ENCODE measurements at regions not wholly inside any gene's neighbourhood (a gene's known extent, or its start where the extent isn't known, plus 50 kb on each side); places are given as distances from the start of the nearest gene placed in this dataset.

- no peaks in the 10 kb centered on the region for H3K9me3 ChIP-seq (ENCODE audit: control insufficient read depth, low read depth, low read length)
- no peak overlapping the region for H3K27ac ChIP-seq (ENCODE audit: low read length)
- H3K4me1 ChIP-seq (ENCODE audit: control insufficient read depth, insufficient read depth, low read length): no peaks in the 10 kb centered on the region
- no peaks in the 10 kb centered on the region for H3K36me3 ChIP-seq (ENCODE audit: control insufficient read depth, insufficient read depth, low read length)
- no peak overlapping the region for H3K4me3 ChIP-seq (ENCODE audit: low read length)
- no peak for DNase-seq
- no peaks in the 10 kb centered on the region for H3K27me3 ChIP-seq (ENCODE audit: control insufficient read depth, insufficient read depth, low read length)
- 100% methylated on average over 1 of the region's 2 CpGs for WGBS (ENCODE audit: insufficient coverage, low lambda C conversion rate)
These were observed 652.6 kb upstream of the WWC1 start for GRCh38 chr5:167638816-167639215.

DNA sequence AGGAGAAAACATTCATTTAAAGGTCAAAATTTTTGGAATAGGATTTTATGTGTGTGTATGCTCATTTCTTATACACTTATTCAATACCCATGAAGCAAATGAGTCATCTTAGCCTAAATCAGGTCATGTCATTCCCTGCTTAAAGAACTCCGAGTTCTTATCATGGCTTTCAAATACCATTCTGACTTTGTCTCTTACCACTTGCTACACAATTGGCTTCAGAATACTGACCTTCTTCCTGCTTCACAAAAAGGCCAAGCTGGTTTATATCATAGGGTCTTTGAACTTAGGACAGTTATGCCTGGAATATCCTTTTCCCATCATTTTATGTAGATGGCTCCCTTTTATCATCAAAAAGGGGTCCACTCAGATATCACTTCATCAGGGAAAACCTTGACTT is 652.2 kb upstream of the WWC1 start:
- no peak for DNase-seq
- H3K9me3 ChIP-seq (ENCODE audit: control insufficient read depth, low read depth, low read length): no peaks in the 10 kb centered on the region
- H3K27ac ChIP-seq (ENCODE audit: low read length): no peak overlapping the region
- no peak overlapping the region for H3K4me3 ChIP-seq (ENCODE audit: low read length)
- no peaks in the 10 kb centered on the region for H3K4me1 ChIP-seq (ENCODE audit: control insufficient read depth, insufficient read depth, low read length)
- H3K27me3 ChIP-seq (ENCODE audit: control insufficient read depth, insufficient read depth, low read length): no peaks in the 10 kb centered on the region
- no peaks in the 10 kb centered on the region for H3K36me3 ChIP-seq (ENCODE audit: control insufficient read depth, insufficient read depth, low read length)
- no CpG with 5 or more reads among the region's 1 CpG for WGBS (ENCODE audit: insufficient coverage, low lambda C conversion rate)

GRCh38 chr5:167639766-167640165 is 651.7 kb upstream of the WWC1 start:
- no peaks in the 10 kb centered on the region for H3K36me3 ChIP-seq (ENCODE audit: control insufficient read depth, insufficient read depth, low read length)
- no peak overlapping the region for H3K4me3 ChIP-seq (ENCODE audit: low read length)
- H3K27ac ChIP-seq (ENCODE audit: low read length): no peak overlapping the region
- no peaks in the 10 kb centered on the region for H3K27me3 ChIP-seq (ENCODE audit: control insufficient read depth, insufficient read depth, low read length)
- H3K4me1 ChIP-seq (ENCODE audit: control insufficient read depth, insufficient read depth, low read length): no peaks in the 10 kb centered on the region
- DNase-seq: no peak
- no peaks in the 10 kb centered on the region for H3K9me3 ChIP-seq (ENCODE audit: control insufficient read depth, low read depth, low read length)

DNA sequence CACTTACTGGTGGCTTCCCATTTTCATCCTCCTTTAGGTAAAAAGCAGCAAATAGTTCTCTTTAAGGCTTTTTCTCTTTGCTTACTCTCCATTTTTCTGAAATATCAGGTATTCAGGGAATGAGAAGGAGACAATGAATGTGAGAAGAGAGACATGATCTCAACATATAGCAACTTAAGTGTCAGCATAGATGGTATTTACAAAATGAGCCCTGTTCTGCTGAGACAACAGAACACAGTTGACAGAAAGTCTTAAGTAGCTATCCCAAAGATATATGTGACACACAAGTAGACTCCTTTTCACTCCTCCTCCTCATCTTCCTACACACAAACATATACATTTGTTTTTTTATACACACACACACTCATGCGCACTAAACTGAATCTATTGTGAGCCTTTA is 649.3 kb upstream of the WWC1 start:
- WGBS (ENCODE audit: insufficient coverage, low lambda C conversion rate): 89% methylated on average over 1 of the region's 1 CpG
- Histone ChIP-seq H3K4me3 (ENCODE audit: low read length) (no peak overlapping the region), H3K9me3 (ENCODE audit: control insufficient read depth, low read depth, low read length) (no peaks in the 10 kb centered on the region), H3K4me1 (ENCODE audit: control insufficient read depth, insufficient read depth, low read length) (no peaks in the 10 kb centered on the region), H3K36me3 (ENCODE audit: control insufficient read depth, insufficient read depth, low read length) (no peaks in the 10 kb centered on the region), H3K27me3 (ENCODE audit: control insufficient read depth, insufficient read depth, low read length) (no peaks in the 10 kb centered on the region), H3K27ac (ENCODE audit: low read length) (no peak overlapping the region)
- no peak for DNase-seq

- Histone ChIP-seq H3K36me3 (ENCODE audit: control insufficient read depth, insufficient read depth, low read length) (no peaks in the 10 kb centered on the region), H3K27me3 (ENCODE audit: control insufficient read depth, insufficient read depth, low read length) (no peaks in the 10 kb centered on the region), H3K27ac (ENCODE audit: low read length) (no peak overlapping the region)
These were observed 648.5 kb upstream of the WWC1 start for GRCh38 chr5:167642779-167643517.

GRCh38 chr5:167643631-167644280 is 647.7 kb upstream of the WWC1 start:
- WGBS (ENCODE audit: insufficient coverage, low lambda C conversion rate): 100% methylated on average over 2 of the region's 3 CpGs
- Histone ChIP-seq H3K9me3 (ENCODE audit: control insufficient read depth, low read depth, low read length) (no peaks in the 10 kb centered on the region), H3K4me3 (ENCODE audit: low read length) (no peak overlapping the region), H3K27ac (ENCODE audit: low read length) (no peak overlapping the region), H3K36me3 (ENCODE audit: control insufficient read depth, insufficient read depth, low read length) (no peaks in the 10 kb centered on the region), H3K27me3 (ENCODE audit: control insufficient read depth, insufficient read depth, low read length) (no peaks in the 10 kb centered on the region), H3K4me1 (ENCODE audit: control insufficient read depth, insufficient read depth, low read length) (no peaks in the 10 kb centered on the region)
- no peak for DNase-seq

More at GRCh38 chr5:167642779-167643517, 648.5 kb upstream of the WWC1 start:
- 87% methylated on average over 6 of the region's 9 CpGs for WGBS (ENCODE audit: insufficient coverage, low lambda C conversion rate)
- Histone ChIP-seq H3K9me3 (ENCODE audit: control insufficient read depth, low read depth, low read length) (no peaks in the 10 kb centered on the region), H3K4me1 (ENCODE audit: control insufficient read depth, insufficient read depth, low read length) (no peaks in the 10 kb centered on the region), H3K4me3 (ENCODE audit: low read length) (no peak overlapping the region)
- DNase-seq: no peak

- Histone ChIP-seq H3K27ac (ENCODE audit: low read length) (no peak overlapping the region), H3K4me3 (ENCODE audit: low read length) (no peak overlapping the region), H3K4me1 (ENCODE audit: control insufficient read depth, insufficient read depth, low read length) (no peaks in the 10 kb centered on the region), H3K9me3 (ENCODE audit: control insufficient read depth, low read depth, low read length) (no peaks in the 10 kb centered on the region), H3K27me3 (ENCODE audit: control insufficient read depth, insufficient read depth, low read length) (no peaks in the 10 kb centered on the region), H3K36me3 (ENCODE audit: control insufficient read depth, insufficient read depth, low read length) (no peaks in the 10 kb centered on the region)
- no peak for DNase-seq
- no CpG with 5 or more reads among the region's 2 CpGs for WGBS (ENCODE audit: insufficient coverage, low lambda C conversion rate)
These were observed 646.8 kb upstream of the WWC1 start for GRCh38 chr5:167644619-167645018.

- no peak for DNase-seq
- Histone ChIP-seq H3K4me1 (ENCODE audit: control insufficient read depth, insufficient read depth, low read length) (no peaks in the 10 kb centered on the region), H3K9me3 (ENCODE audit: control insufficient read depth, low read depth, low read length) (no peaks in the 10 kb centered on the region), H3K27ac (ENCODE audit: low read length) (no peak overlapping the region), H3K36me3 (ENCODE audit: control insufficient read depth, insufficient read depth, low read length) (no peaks in the 10 kb centered on the region), H3K27me3 (ENCODE audit: control insufficient read depth, insufficient read depth, low read length) (no peaks in the 10 kb centered on the region), H3K4me3 (ENCODE audit: low read length) (no peak overlapping the region)
- no CpG with 5 or more reads among the region's 1 CpG for WGBS (ENCODE audit: insufficient coverage, low lambda C conversion rate)
These were observed 642.0 kb upstream of the WWC1 start for GRCh38 chr5:167649471-167649870.

DNA sequence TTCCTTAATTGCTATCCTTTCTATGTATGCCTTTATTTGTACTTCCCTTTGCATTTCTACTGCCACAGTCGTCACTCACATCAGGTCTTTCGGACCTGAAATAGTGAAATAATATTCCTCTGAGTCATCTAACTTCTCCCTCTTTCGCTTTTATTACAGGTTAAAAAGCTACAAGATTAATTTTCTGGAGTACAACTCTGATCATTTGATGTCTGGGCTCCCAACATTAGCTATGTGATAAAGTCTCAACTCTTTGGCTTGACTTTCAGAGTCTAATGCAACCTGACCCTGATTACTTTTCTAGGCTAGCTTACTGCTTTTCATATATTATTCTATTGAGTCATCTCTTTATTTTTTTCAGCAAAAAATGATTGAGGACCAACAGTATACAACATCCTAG is 638.8 kb upstream of the WWC1 start:
- 89% methylated on average over 2 of the region's 3 CpGs for WGBS (ENCODE audit: insufficient coverage, low lambda C conversion rate)
- Histone ChIP-seq H3K4me3 (ENCODE audit: low read length) (no peak overlapping the region), H3K9me3 (ENCODE audit: control insufficient read depth, low read depth, low read length) (no peaks in the 10 kb centered on the region), H3K27me3 (ENCODE audit: control insufficient read depth, insufficient read depth, low read length) (no peaks in the 10 kb centered on the region), H3K36me3 (ENCODE audit: control insufficient read depth, insufficient read depth, low read length) (no peaks in the 10 kb centered on the region), H3K27ac (ENCODE audit: low read length) (no peak overlapping the region), H3K4me1 (ENCODE audit: control insufficient read depth, insufficient read depth, low read length) (no peaks in the 10 kb centered on the region)
- DNase-seq: no peak

- no peak for DNase-seq
- H3K4me1 ChIP-seq (ENCODE audit: control insufficient read depth, insufficient read depth, low read length): no peaks in the 10 kb centered on the region
- no peaks in the 10 kb centered on the region for H3K9me3 ChIP-seq (ENCODE audit: control insufficient read depth, low read depth, low read length)
- H3K27ac ChIP-seq (ENCODE audit: low read length): no peak overlapping the region
- WGBS (ENCODE audit: insufficient coverage, low lambda C conversion rate): no CpG with 5 or more reads among the region's 1 CpG
- H3K27me3 ChIP-seq (ENCODE audit: control insufficient read depth, insufficient read depth, low read length): no peaks in the 10 kb centered on the region
- no peaks in the 10 kb centered on the region for H3K36me3 ChIP-seq (ENCODE audit: control insufficient read depth, insufficient read depth, low read length)
- no peak overlapping the region for H3K4me3 ChIP-seq (ENCODE audit: low read length)
These were observed 637.8 kb upstream of the WWC1 start for GRCh38 chr5:167653645-167654106.

DNA sequence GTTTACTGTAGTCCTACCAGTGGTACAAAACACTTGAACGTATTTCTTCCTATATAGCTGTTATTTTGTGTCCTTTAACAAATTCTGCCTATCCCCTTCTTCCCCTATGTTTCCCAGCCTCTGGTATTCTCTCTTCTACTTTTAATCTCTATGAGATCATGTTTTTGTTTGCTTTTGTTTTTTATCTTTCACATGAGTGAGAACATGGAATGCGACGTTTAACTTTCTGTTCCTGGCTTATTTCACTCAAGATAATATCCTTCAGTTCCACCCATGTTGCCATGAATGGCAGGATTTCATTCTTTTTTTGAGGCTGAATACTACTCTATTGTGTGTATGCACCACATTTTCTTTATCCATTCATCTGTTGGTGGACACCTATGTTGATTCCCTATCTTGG is 634.4 kb upstream of the WWC1 start:
- no peaks in the 10 kb centered on the region for H3K4me1 ChIP-seq (ENCODE audit: control insufficient read depth, insufficient read depth, low read length)
- no peaks in the 10 kb centered on the region for H3K9me3 ChIP-seq (ENCODE audit: control insufficient read depth, low read depth, low read length)
- no peaks in the 10 kb centered on the region for H3K36me3 ChIP-seq (ENCODE audit: control insufficient read depth, insufficient read depth, low read length)
- DNase-seq: no peak
- WGBS (ENCODE audit: insufficient coverage, low lambda C conversion rate): 63% methylated on average over 3 of the region's 3 CpGs
- no peak overlapping the region for H3K4me3 ChIP-seq (ENCODE audit: low read length)
- no peak overlapping the region for H3K27ac ChIP-seq (ENCODE audit: low read length)
- H3K27me3 ChIP-seq (ENCODE audit: control insufficient read depth, insufficient read depth, low read length): no peaks in the 10 kb centered on the region
